ENCODE measurements at regions not wholly inside any gene's neighbourhood (a gene's known extent, or its start where the extent isn't known, plus 50 kb on each side); places are given as distances from the start of the nearest gene placed in this dataset.

DNA sequence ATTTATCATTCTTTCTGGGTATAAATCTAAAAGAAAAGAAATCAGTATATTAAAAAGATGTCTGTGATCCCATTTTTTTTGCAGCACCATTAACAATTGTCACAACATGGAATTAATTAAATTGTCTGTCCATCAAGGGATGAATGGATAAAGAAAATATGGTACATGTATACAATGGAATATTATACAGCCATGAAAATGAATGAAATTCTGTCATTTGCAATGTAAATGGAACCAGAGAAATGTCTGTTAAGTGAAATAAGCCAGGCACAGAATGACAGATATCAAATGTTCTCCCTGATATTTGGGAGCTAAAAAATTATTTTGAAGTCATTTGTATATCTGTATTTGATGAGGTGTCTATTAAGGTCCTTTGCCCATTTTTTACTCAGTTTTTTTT, 77.1 kb upstream of the NDST4 start:
- H4K91ac ChIP-seq (ENCODE audit: insufficient read depth, low read depth, low read length) = no peak overlapping the region
- H2AK5ac ChIP-seq (ENCODE audit: low read depth, low read length) = no peak overlapping the region
- no peak overlapping the region for H3K56ac ChIP-seq (ENCODE audit: extremely low read depth, insufficient read depth, low read length)
- H3K14ac ChIP-seq (replicated peaks; ENCODE audit: low read depth, low read length) = no peak overlapping the region
- H4K20me1 ChIP-seq (ENCODE audit: insufficient read depth, low read length) = no peaks in the 10 kb centered on the region
- no peak overlapping the region for H3K4me2 ChIP-seq (ENCODE audit: low read depth, low read length)
- ATAC-seq (ENCODE audit: low read depth) (no peak), DNase-seq (no peak)
- H2AFZ ChIP-seq (replicated peaks; ENCODE audit: low read length, poor library complexity) = no peak overlapping the region
- H3K27ac ChIP-seq (ENCODE audit: insufficient read depth, low read length) = no peak overlapping the region
- no peaks in the 10 kb centered on the region for H3K27me3 ChIP-seq (ENCODE audit: control insufficient read depth, insufficient read depth, low read length)
- H3K18ac ChIP-seq (ENCODE audit: low read depth, low read length) = no peak overlapping the region
- H3K4me1 ChIP-seq (ENCODE audit: control insufficient read depth, insufficient read depth, low read length) = no peaks in the 10 kb centered on the region
- H2BK5ac ChIP-seq (ENCODE audit: low read depth, low read length, poor library complexity, severe bottlenecking) = no peak overlapping the region
- no peak overlapping the region for H2BK15ac ChIP-seq (ENCODE audit: low read depth, low read length)
- CTCF ChIA-PET = no interaction called here
- intact Hi-C loops (cut with micrococcal nuclease) = no loop called here
- POLR2A ChIA-PET (ENCODE audit: unreplicated experiment) = no interaction called here
- H3K23ac ChIP-seq (ENCODE audit: low read depth, low read length) = no peak overlapping the region
- peaks cover 2% of the 10 kb centered on the region; the same call in 1 of the 2 replicates for H3K9me3 ChIP-seq (ENCODE audit: control insufficient read depth, insufficient read depth, low read length)
- H3K9ac ChIP-seq (ENCODE audit: low read depth, low read length) = no peak overlapping the region
- H2BK120ac ChIP-seq (ENCODE audit: low read depth, low read length) = no peak overlapping the region
- no peak overlapping the region for H3K4ac ChIP-seq (ENCODE audit: low read depth, low read length)
- no peak overlapping the region for H4K5ac ChIP-seq (ENCODE audit: low read depth, low read length)
- H4K8ac ChIP-seq (ENCODE audit: low read depth in 2 of 2, low read length in 2 of 2) = no peak overlapping the region
- no TSS peak for BruUV-seq (replicated peaks)
- H3K36me3 ChIP-seq (ENCODE audit: control insufficient read depth, insufficient read depth, low read length) = no peaks in the 10 kb centered on the region
- dilution Hi-C loops (cut with HindIII; ENCODE audit: low sequenced_read_pairs, unreplicated experiment) = no loop called here
- in situ Hi-C loops (cut with MboI; ENCODE audit: low sequenced_read_pairs) = no loop called here
- no peaks in the 10 kb centered on the region for H3K9me1 ChIP-seq (ENCODE audit: insufficient read depth, low read length)
- H2BK20ac ChIP-seq (ENCODE audit: low read depth, low read length) = no peak overlapping the region
- no peaks in the 10 kb centered on the region for H3K79me1 ChIP-seq (ENCODE audit: low read depth in 1 of 2, low read length in 2 of 2)
- H2AK9ac ChIP-seq (replicated peaks; ENCODE audit: low read depth, low read length, poor library complexity) = no peak overlapping the region
- TF ChIP-seq FOS (IDR thresholded peaks at IDR 0.05; ENCODE audit: low read depth, low read length) (no peak), POLR2A (IDR thresholded peaks at IDR 0.05; ENCODE audit: low read depth, low read length) (no peak), RCOR1 (IDR thresholded peaks at IDR 0.05; ENCODE audit: insufficient replicate concordance, low read length) (no peak), RAD21 (IDR thresholded peaks at IDR 0.05; ENCODE audit: low read length) (no peak), RFX5 (IDR thresholded peaks at IDR 0.05; ENCODE audit: low read depth, low read length) (no peak), CHD1 (IDR thresholded peaks at IDR 0.05; ENCODE audit: low read depth, low read length) (no peak), BHLHE40 (IDR thresholded peaks at IDR 0.05; ENCODE audit: low read depth, low read length) (no peak), CEBPB (IDR thresholded peaks at IDR 0.05; ENCODE audit: low read depth, low read length) (no peak), MXI1 (IDR thresholded peaks at IDR 0.05; ENCODE audit: borderline replicate concordance, low read depth, low read length) (no peak), MAZ (IDR thresholded peaks at IDR 0.05; ENCODE audit: borderline replicate concordance, low read depth, low read length) (no peak), NFE2L2 (IDR thresholded peaks at IDR 0.05; ENCODE audit: low read depth, low read length) (no peak), CTCF (conservative IDR thresholded peaks at IDR 0.05; ENCODE audit: low read depth, low read length) (no peak), SMC3 (IDR thresholded peaks at IDR 0.05; ENCODE audit: low read depth, low read length) (no peak), USF2 (IDR thresholded peaks at IDR 0.05; ENCODE audit: low read depth, low read length) (no peak), MAFK (IDR thresholded peaks at IDR 0.05; ENCODE audit: low read depth, low read length) (no peak)
- TF ChIP-seq, protein P1, sequence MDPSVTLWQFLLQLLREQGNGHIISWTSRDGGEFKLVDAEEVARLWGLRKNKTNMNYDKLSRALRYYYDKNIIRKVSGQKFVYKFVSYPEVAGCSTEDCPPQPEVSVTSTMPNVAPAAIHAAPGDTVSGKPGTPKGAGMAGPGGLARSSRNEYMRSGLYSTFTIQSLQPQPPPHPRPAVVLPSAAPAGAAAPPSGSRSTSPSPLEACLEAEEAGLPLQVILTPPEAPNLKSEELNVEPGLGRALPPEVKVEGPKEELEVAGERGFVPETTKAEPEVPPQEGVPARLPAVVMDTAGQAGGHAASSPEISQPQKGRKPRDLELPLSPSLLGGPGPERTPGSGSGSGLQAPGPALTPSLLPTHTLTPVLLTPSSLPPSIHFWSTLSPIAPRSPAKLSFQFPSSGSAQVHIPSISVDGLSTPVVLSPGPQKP (IDR thresholded peaks at IDR 0.05; ENCODE audit: borderline replicate concordance, low read depth, low read length) = no peak
- no peak overlapping the region for H3K4me3 ChIP-seq (ENCODE audit: insufficient read depth, low read depth, low read length)

Measured in IMR-90 (cell line).